NCI-H2196 treated with DMSO at 0.1 percent for 48 hours (cell line): ENCODE measurements at regions not wholly inside any gene's neighbourhood (a gene's known extent, or its start where the extent isn't known, plus 50 kb on each side); places are given as distances from the start of the nearest gene placed in this dataset.

ENCODE experiments used
- DNase-seq: peaks from one replicate; lab custom pipeline; 2025; ENCODE audit not compliant: unreplicated experiment; lab: John Stamatoyannopoulos, UW

GRCh38 chr22:22417495-22418162 lies 90.9 kb downstream of the ZNF280B start:
- no peak for DNase-seq

GRCh38 chr22:22418163-22418549 lies 90.4 kb downstream of the ZNF280B start:
- DNase-seq = no peak

GRCh38 chr22:22418957-22419356 lies 89.6 kb downstream of the ZNF280B start:
- no peak for DNase-seq

- no peak for DNase-seq
Measured at GRCh38 chr22:22420580-22420979, 88.0 kb downstream of the ZNF280B start.

GRCh38 chr22:22421392-22421791 lies 87.2 kb downstream of the ZNF280B start:
- DNase-seq = no peak

- no peak for DNase-seq
Measured at GRCh38 chr22:22422629-22423112, 85.9 kb downstream of the ZNF280B start.

GRCh38 chr22:22423681-22424080 lies 84.9 kb downstream of the ZNF280B start:
- DNase-seq = no peak

DNA sequence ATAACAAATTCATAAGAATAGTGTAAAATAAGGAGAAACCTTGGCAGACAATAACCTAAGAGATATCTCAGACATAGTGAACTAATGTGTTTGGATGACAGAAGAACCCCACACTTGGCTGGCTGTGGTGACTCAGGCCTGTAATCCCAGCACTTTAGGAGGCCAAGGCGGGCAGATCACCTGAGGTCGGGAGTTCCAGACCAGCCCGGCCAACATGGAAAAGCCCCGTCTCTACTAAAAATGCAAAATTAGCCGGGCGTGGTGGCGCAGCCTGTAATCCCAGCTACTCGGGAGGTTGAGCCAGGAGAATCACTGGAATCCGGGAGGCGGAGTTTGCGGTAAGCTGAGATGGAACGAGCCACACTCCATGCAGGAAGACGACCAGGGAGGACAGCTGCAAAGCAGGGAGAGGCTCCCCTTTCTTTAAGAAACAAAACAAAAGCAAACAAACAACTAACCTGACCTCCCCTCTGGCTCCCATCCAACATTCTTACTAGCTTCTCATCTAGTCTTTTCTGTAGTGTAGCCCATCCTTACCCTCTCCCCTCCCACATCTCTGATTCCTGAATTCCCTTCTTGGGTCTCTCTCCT lies 84.2 kb downstream of the ZNF280B start:
- DNase-seq = no peak

DNA sequence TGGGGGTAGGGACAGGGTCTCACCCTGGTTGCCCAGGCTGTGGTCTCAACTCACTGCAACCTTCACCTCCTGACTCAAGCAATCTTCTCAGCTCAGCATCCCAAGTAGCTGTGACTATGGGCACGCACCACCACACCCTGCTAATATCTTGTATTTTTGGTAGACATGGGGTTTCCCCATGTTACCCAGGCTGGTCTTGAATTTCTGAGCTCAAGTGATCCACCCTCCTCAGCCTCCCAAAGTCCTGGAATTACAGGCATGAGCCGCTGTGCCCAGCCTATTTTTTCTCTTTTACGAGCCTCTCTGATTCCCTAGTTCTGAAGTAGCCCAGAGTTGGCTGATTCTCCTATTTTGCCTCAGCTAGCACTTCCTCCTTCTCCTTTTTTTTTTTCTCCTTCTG lies 83.6 kb downstream of the ZNF280B start:
- DNase-seq = no peak

GRCh38 chr22:22425356-22425755 lies 83.2 kb downstream of the ZNF280B start:
- no peak for DNase-seq

DNA sequence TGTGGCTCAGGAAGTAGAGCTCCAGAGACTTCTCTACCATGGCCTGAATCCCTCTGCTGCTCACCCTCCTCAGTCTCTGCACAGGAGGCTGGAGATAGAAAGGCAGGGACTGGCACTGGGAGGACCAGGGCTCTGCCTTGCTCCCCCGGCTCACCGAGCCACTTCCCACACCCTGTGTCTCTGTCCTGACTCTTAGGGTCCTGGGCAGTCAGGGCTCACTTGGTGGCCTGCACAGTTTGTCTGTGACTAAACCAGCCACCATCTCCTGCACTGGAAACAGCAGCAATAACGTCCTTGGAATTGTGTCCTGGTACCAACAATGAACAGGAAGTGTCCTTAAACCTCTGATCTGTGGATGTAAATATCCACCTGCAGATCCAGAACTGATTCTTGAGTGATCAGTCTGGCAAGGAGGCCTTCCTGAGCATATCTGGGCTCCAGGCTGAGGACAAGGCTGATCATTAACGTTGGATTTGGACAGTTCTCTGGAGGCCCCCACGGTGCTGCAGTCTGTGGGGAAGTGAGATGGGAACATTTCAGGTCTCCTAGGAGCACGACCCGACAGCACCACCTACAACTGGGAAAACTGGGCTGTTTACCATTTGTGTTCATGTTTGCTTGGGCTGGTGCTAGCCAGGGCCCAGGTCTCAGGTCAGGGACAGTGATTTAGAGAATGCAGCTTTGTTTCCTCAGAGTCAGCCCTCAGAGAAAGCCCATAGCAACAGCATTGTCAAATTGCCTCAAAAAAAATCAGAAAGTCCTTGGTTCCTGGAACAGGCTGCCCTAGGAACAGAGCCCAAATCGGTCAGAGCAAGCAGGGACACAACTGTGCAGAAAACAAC lies 82.5 kb downstream of the ZNF280B start:
- no peak for DNase-seq

- DNase-seq = no peak
Measured at GRCh38 chr22:22427542-22428065, 80.9 kb downstream of the ZNF280B start.

DNA sequence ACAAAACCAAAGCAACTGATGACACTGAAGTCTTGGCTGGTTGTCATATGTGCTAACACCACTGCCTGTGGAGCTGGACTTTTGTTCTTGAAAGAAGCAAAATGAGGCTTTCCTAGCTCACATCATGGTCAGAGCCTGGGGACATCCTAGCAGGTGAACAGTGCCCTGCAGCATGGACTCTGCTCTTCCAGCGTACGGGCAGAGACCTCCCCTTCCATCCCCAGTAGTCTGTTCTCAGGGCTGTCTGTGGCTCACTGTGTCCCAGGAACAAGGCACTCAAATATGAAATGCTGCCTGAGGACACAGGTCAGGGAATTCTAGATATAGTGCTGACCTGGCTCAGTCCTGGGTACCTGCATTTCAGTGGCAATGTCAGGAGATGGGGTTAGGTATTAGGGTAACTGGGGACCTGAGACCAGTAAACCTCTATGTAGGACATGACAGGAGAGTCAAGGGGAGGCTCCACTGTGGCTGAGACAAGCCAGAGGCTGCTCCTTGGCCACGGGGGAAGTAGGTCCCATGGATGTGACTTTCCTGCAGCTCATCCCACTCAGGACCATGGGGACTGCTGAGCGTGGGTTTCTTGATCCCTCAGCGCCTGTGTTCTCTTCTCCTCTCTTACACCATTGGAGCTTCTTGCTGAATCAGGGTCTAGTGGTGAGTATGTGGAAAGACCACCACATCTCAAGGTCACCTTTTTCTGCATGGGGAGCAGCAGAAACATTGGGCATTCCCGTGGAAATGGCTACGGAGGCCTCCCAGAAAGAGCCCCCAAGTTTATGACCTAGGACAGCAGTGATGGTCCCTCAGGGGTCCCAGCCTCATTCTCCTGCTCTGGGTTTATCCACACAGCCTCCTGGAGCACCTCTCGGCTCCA lies 80.1 kb downstream of the ZNF280B start:
- DNase-seq = no peak

GRCh38 chr22:22429369-22430108 lies 79.0 kb downstream of the ZNF280B start:
- no peak for DNase-seq

GRCh38 chr22:22430111-22430820 lies 78.3 kb downstream of the ZNF280B start:
- DNase-seq = no peak

DNA sequence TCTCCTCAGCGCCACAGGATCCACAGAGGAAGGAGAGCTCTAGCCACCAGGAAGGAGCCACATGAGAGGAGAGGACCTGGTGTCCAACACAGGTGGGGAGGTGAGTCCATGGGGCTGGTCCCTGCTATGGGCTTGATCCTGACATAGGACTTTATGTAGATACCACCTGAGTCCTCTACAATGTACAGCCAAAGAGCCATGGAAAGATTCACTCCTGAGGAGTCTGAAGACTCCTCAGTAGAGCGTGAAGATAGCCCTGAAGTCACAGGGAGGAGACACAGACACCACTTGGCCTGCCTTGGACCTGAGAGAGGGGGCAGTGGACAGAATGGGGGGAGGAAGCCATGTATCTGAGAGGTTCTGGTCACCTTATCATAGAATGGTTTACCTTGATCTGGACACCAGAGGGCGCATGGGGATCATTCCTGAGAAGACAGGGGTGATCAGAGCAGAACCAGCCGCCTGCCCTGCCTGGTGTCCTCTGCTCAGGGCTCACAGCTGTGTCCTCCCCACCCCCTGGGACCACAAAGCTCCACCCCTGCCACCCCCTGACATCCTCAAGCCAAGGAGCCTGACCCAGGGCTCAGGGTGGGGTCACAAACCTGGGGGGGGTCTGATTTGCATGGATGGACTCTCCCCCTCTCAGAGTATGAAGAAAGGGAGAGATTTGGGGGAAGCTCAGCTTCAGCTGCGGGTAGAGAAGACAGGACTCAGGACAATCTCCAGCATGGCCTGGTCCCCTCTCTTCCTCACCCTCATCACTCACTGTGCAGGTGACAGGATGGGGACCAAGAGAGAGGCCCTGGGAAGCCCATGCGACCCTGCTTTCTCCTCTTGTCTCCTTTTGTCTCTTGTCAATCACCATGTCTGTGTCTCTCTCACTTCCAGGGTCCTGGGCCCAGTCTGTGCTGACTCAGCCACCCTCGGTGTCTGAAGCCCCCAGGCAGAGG lies 77.0 kb downstream of the ZNF280B start:
- DNase-seq = peak; percentile 31

- DNase-seq = no peak
Measured at GRCh38 chr22:22432479-22432878, 76.1 kb downstream of the ZNF280B start.

- DNase-seq = no peak
Measured at GRCh38 chr22:22432937-22433336, 75.6 kb downstream of the ZNF280B start.
